AG09309 (cell line): ENCODE measurements at regions not wholly inside any gene's neighbourhood (a gene's known extent, or its start where the extent isn't known, plus 50 kb on each side); places are given as distances from the start of the nearest gene placed in this dataset.
"Not testable (repeated sequence)": the region's sequence is repeated elsewhere in the genome, so short reads cannot be mapped to it uniquely, and the experiment has no call there.

Source experiments
- DNase-seq: peaks from one replicate; pipeline ENCODE4 v3.0.0-alpha.2; 2010; ENCODE audit warnings: low read depth
- H3K4me3 ChIP-seq: 2 replicates; pipeline ENCODE4 v1.5.1; 2011; ENCODE audit warnings: mild to moderate bottlenecking, low read depth, low read length, moderate library complexity; ENCODE audit not compliant: control insufficient read depth
- CTCF ChIP-seq: IDR thresholded peaks from 2 replicates; pipeline ENCODE4 v1.5.1; 2011; ENCODE audit warnings: mild to moderate bottlenecking, low read depth, low read length, inconsistent platforms; ENCODE audit not compliant: insufficient read depth, control insufficient read depth; ENCODE audit errors: missing control alignments

- H3K4me3 ChIP-seq, result no peak overlapping the region
- no peak for DNase-seq
- no peak for TF ChIP-seq CTCF
Measured at GRCh38 chr16:64077242-64077641, 1044.6 kb downstream of the CDH11 start.

- no peak for DNase-seq
- no peak for TF ChIP-seq CTCF
- H3K4me3 ChIP-seq, result no peak overlapping the region
Measured at GRCh38 chr16:64074706-64075105, 1047.2 kb downstream of the CDH11 start.

- not testable (repeated sequence) for H3K4me3 ChIP-seq, DNase-seq
Measured at GRCh38 chr16:64072131-64072730, 1049.6 kb downstream of the CDH11 start.

DNA sequence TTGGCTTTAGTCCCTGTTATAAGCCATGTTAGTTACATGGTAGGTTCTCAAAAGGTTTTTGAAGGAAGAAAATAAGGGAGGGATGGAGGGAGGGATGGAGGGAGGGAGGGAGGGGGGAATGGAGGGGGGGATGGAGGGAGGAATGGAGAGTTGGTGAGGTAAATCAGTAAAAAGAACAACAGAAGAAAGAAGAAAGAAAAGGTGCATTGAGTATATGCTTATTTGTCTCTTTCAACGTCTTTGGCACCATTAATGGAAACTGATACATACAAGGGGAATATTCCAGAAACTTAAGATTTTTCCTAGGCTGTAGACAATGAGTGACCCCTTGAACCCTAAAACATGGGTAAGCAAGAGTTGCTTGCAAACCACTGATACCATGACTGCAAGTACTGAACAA is 1056.3 kb downstream of the CDH11 start:
- DNase-seq, result no peak
- no peak overlapping the region for H3K4me3 ChIP-seq
- TF ChIP-seq CTCF, result no peak

GRCh38 chr16:64061621-64062020 is 1060.2 kb downstream of the CDH11 start:
- TF ChIP-seq CTCF, result no peak
- H3K4me3 ChIP-seq, result no peak overlapping the region
- no peak for DNase-seq

GRCh38 chr16:64060631-64061030 is 1061.2 kb downstream of the CDH11 start:
- no peak for TF ChIP-seq CTCF
- DNase-seq, result no peak

DNA sequence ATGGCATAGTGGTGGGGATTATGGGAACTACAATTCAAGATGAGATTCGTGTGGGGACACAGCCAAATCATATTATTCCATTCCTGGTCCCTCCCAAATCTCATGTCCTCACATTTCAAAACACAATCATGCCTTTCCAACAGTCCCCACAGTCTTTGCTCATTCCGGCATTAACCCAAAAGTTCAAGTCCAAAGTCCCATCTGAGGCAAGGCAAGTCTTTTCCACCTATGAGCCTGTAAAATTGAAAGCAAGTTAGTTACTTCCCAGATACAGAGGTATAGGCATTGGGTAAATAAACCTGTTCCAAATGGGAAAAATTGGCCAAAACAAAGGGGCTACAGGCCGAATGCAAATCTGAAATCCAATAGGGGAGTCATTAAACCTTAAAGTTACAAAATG is 1063.2 kb downstream of the CDH11 start:
- TF ChIP-seq CTCF, result no peak
- no peak overlapping the region for H3K4me3 ChIP-seq
- DNase-seq, result no peak

More at GRCh38 chr16:64060631-64061030, 1061.2 kb downstream of the CDH11 start:
- no peak overlapping the region for H3K4me3 ChIP-seq
